GM19328 (cell line): ENCODE measurements at regions not wholly inside any gene's neighbourhood (a gene's known extent, or its start where the extent isn't known, plus 50 kb on each side); places are given as distances from the start of the nearest gene placed in this dataset.
"Not testable (repeated sequence)": the region's sequence is repeated elsewhere in the genome, so short reads cannot be mapped to it uniquely, and the experiment has no call there.

ENCODE experiments used
- ATAC-seq: cut with Tn5 transposase; IDR thresholded peaks from one replicate; pipeline ENCODE4 v1.9.1; 2021; ENCODE audit warnings: mild to moderate bottlenecking, moderate library complexity; ENCODE audit not compliant: unreplicated experiment

DNA sequence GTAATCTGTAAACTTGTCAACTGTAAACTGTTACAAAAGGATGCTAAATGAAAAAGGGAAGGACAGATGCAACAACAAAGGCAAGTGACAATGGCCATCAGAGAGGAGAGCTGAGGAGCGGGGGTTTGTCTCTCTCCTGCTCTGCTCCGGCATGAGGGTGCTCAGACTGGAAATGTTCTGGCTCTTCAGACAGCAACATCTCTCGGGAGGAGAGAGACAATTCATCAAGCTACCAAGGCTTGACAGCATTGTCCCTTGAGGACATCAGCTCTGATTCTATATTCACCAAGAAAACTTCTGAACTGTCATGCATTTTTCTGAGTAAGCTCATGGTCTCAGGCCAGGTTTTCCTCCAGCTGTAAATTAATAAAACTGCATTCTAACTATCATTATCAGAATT, 408.2 kb downstream of the IGSF11 start:
- no peak for ATAC-seq

DNA sequence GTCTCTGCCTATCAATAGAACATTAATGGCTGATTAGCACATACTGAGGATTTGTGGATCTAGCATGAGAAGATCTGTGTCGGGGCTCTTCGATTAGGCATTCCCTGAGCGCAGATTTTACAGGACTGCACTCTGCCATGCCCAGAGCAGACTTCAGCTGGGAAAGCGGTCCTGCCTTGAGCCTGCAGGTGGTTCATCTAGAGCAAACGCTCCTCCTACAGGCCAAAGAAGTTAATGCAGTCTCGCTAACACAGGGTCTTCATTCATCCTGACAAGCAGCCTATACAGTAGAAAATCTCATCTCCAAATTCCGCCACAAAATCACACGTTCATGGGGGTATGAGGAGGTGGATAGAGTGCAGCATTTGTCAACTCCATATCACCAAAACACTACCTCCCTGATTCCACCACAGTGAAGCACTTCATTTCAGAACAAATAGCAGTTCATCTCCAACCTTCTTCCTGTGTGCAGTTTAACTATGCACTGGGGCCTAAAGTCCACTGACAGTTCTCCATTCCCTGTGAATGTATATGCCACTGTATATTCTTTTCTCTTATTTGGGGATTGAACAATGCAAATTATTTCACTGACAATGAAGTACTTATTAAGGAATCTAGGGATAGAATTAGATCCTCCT, 405.8 kb downstream of the IGSF11 start:
- ATAC-seq = peak; percentile 95

DNA sequence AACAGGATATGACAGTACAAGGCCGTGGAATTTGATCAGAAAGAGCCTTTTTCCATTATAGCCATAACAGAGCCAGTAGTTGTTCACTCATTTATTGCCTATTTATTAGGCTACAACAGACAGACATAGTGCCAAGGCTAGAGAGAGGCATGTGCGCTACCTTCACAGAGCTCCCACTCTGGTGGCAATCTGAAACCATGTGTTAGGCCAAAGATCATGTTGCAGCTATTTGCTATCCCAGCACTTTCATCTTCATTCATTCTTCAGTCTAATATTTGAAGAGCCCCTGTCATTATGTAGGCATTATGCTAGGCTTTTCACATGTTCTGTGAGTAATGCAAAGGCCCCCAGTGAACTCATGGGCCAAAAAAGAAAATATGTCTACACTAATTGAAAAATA, 404.8 kb downstream of the IGSF11 start:
- ATAC-seq = no peak

DNA sequence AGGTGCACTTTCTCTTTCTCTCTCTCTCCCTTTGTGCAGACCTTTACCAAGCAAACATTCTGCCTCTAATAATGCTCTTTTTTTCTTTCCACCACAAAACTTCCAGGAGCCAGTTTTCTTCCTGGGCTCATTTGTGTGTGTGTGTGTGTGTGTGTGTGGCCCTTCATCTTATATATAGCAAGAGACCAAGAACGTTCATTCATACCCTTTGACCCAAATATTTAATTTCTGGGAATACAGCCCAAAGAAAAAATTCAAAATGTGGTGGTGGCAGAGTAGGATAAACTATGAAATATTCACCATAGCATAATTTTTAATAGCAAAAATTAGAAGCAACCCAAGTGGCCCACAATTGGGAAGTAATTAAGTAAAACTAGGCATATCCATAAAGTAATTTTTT, 398.9 kb downstream of the IGSF11 start:
- ATAC-seq = no peak

DNA sequence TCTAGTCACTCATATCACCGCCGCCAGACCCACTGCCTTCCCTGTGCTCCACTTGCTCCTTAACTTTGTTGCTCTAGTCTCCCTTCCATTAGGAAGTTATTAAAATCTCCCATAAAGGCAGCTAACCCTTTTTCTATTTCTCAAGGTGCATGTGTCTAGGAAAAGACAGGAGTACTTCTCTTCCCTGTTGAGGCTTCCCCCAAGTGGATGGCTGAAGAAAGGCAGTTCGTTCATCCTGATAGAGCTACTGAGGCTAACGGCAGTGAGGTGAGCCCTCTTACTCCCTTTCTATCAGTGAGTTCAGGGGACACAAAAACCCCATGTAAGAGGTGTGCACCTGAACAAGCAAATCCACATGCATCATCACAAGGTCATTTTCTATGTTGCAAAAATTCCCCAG, 397.8 kb downstream of the IGSF11 start:
- no peak for ATAC-seq

DNA sequence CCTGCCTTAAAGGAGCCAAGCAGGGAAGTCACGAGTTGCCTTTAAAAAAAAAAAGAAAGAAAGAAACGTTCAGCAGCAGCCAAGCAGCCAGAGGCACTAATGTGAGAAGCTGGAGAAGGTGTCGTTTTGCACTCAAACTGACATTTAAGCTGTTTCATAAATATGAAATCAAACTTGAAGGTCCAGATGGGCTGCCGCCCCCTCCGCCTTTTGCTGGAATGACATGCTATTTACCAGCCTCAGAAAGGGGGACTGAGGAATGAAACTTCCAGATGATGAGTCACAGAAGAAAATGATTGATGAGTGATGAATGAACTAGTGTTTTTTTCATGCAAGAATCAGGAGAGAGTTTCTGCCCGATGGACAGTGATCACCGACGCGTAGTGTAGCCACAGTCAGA, 396.8 kb downstream of the IGSF11 start:
- no peak for ATAC-seq

DNA sequence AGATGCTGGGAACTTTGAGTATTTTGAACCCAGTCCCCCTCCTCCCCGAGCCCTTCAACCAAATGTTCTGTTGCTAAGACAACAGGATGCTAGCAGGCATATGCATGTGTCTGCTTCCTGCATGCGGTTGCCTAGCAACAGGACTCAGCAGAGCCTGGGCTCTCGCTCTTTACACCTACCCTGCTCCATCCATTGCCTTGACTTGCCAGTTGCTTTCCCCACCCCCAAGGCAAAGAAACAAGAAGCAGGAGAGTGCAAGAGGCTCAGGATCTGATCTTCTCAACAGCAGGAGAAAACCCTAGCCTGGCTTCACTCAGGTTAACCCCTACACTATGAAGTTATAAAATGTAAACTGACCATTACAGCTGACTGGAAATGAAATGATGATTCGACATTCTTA, 393.0 kb downstream of the IGSF11 start:
- no peak for ATAC-seq

DNA sequence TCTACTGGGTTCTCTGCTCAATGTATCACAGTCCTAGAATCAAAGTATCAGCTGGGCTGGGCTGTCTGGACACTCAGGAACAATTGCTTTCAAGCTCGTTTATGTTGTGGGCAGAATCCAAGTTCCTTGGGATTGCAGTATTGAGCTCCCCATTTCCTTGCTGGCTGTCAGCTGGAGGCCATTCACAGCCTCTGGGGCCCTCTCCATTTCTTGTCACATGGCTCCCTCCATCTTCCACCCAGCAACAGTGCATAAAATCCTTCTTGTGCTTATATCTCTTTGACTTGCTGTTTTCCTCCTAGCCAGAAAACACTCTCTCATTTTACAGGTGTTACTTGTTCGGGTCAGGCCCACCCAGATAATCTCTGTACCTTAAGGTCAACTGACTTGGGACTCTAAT, 363.5 kb downstream of the IGSF11 start:
- no peak for ATAC-seq

DNA sequence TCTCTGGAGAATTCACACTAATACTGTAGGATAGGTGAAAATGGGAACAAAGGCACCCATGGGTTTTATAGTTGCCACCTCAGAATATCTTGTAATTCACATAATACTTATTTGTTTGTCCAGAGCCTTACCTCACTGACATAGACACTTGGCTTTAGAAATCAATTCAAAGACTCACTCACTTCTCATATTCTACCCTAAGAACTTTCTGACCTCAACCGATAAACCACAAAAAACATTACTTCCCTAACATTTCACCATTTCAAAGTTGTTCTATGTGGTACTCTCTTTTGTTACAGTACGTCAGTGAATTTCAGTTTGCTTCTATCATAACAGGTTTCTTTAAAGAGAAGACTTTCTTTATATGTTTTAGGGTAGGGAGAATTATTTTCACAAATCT, 359.3 kb downstream of the IGSF11 start:
- no peak for ATAC-seq

DNA sequence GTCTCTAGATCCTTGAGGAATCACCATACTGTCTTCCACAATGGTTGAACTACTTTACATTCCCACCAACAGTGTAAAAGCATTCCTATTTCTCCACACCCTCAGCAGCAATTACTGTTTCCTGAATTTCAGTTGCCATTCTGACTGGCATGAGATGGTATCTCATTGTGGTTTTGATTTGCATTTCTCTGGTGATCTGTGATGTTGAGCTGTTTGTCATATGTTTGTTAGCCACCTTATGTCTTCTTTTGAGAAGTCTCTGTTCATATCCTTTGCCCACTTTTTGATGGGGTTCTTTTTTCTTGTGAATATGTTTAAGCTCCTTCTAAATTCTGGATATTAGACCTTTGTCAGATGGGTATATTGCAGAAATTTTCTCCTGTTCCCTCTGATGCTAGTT, 356.0 kb downstream of the IGSF11 start:
- ATAC-seq = not testable (repeated sequence)

DNA sequence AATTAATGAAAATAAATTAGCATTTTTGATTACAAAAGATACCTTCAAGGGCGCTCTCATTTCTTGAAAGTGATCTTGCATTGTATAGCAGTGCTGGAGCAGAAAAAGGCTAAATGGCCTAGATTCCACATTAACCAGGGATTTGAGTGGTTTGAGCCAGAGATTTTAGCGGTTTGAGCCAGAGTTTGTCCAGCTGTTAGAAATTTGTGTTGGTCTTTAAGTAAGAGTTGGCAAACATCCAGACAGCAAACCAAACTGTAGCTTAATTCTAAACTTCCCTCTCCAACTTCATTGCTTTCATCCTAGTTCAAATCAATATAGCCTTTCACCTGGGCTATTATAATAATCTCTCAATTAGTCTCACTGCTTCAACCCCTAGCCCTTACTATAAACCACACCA, 351.7 kb downstream of the IGSF11 start:
- no peak for ATAC-seq

DNA sequence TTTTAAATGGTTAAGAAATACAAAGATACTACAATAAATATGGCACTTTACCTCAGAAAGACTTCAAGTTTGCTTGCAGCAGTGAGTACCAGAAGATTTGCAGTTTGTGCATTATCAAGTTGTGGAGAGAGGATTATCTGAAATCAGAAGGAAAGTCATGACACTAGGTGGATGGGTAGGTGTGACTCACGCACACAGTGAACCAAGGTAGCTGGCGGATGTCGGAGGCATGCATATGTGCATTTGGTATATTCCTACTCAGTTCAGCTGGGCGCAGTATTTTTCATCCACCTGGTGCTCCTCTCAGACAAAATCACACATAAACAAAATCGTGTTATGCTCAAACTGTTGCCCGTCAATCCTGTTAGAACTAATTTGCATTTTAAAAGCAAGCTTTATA, 351.0 kb downstream of the IGSF11 start:
- no peak for ATAC-seq

DNA sequence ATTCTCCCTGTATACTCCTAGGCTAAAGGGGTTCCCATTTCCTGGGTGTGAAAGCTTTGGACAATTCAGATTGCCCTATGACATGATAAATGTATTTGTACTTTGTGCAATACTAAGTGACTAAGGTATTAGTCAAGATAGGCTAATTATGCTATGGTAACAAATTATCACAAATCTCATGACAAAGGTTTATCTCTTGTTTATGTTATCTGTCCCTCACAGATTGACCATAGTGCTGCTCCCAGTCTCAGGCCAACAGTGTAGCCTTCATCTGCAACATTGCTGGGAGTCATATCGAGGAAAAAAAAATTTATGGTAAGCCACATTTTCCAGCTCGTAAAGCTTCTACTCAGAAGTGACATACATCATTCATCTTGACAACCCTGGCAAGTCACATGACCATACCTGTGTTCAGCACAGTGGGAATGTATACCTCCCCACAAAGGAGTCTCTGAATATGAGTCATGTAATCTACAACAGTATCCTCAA, 346.2 kb downstream of the IGSF11 start:
- ATAC-seq = no peak

DNA sequence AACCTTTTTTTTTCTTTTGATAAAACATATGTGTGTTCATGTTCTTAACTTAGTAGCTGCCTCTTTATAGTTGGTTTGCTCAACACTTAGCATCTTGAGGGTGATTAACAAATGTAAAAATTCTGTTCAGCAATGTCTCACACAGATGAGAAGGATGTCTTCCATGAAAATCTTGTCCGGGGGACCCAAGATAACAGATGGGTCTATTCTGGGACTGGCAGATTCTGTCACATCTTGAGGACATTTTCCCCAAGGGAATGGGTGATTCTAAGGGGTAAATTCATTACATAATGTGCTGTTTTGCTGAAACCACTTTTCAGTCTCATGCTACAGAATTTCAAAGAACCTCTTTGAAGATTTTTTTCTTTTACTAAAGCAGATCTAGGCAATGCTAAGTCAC, 342.2 kb downstream of the IGSF11 start:
- ATAC-seq = no peak

DNA sequence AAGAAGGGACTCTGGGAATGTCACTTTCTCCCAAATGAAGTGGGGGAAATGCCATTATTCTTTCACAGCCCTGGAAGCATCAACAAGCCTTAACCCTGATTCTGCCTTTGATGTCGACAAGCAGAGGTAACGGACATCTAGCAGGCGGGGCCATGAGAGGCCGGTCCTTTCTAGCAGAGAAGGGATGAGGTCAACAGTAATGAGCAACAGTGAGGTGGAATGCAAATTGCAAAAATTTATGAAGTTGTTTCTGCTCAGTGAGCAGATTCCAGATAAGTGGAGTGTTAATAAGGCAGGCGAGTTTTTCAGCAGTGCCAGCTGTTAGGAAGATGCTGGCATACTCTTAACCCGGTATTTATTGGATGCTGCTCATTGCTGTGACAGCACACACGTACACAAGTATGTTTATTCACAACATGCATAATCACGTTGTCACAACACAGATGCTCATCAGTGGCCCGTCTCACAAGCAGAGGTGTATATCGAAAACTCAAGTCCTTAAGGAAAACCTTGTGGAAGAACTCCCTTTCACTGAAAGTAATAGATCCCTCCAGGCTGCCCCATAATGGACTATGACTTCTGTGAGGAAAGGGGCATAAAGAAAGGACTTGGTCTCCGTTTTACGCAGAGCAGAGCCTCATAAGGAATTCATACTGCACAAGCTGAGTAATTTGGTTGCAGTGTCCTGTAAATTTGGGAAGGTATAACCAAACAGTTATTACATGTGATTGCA, 329.0 kb downstream of the IGSF11 start:
- ATAC-seq = no peak

DNA sequence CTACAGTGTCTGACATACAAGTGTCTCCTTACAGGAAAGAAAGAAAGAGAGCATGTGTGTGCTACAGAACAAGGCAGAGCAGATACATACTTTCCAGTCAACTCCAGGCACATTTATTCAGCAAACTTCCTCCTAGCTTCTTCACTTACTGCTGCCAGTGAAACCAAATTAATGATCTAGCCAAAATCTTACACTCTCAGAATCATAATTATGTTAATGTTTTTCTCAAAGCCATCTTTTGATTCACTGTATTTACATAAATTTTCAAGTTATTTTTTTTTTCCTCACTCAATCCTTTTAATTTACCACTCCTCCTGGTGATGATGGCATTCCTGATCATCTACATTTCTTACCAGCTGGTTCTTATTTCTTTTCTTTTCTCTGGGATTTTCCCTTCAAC, 326.7 kb downstream of the IGSF11 start:
- ATAC-seq = no peak

DNA sequence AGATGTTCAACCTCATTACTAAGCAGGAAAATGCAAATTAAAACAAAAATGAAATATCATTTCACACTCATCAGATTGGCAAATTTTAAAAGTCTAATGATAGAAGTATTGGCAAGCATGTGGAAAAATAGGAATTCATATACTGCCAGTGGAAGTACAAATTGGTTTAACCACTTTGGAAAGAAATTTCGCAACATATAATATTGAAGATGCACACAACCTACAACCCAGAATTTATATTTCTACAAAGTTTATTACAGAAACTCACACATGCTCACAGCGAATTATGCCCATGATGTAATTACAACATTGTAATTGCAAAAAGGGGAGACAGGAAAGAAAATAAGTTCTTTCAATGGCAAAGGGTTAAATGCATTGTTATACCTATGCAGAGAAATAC, 324.1 kb downstream of the IGSF11 start:
- ATAC-seq = no peak

DNA sequence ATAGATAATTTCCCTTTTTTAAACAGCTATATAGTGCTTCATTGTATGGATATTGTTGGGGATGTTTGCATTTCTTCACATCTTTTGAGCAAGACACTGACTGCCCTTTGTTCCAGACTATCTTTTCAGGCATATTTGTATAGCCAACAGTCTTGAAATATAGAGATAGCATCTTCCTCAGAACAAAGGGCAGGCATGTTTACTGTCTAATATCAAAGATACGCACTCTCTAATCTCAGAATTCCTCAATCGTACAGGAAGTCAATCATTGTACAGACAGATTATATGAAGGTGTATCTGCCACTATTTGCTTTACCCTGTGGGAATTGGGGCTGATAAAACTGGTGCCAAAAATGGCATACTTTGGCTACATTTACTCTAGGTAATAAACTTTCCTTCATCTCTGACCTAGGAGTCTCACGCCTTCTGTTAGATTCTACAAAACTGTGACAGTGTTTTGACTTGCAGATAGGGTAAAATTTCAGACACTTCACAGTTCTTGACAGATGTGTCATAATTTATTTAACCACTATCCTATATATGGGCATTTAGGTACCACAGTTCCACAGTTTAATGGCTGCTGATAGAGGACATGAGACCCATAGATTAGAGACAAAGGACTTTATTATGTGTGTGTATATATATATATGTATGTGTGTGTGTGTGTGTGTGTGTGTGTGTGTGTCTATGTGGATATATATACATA, 321.0 kb downstream of the IGSF11 start:
- no peak for ATAC-seq

DNA sequence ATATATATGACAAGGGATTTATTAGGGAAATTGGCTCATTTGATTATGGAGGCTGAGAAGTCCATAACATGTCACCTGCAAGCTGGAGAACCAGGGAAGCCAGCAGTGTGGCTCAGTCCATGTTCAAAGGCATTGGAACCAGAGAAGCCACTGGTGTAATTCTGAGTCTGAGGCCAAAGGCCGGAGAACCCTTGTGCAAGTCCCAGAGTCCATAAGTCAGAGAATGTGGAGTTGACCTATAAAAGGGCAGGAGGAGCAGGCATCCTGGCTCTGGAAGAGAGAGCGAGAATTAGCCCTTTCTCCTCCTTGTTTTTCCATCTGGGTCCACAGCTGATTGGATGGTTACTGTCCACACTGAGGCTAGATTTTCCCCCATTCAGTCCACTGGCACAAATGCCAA, 319.8 kb downstream of the IGSF11 start:
- no peak for ATAC-seq

DNA sequence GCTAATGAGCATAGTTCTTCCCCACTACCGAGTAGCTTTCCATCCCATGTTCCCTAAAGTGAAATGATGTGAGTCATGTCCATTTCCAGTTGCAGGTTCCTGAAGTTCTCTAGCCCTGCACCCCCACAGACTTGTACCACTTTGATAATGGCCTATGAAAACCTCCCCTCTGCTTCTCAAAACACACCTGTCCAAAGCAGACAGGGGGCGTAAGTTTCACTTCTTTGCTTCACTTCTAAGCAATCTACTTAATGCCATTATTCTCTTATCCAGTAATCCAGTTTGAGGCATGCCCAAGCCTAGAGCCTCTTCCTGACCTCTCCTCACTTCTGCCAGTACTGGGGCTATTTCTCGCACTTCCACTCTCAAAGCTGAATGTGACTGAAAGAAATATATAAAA, 305.1 kb downstream of the IGSF11 start:
- ATAC-seq = no peak

DNA sequence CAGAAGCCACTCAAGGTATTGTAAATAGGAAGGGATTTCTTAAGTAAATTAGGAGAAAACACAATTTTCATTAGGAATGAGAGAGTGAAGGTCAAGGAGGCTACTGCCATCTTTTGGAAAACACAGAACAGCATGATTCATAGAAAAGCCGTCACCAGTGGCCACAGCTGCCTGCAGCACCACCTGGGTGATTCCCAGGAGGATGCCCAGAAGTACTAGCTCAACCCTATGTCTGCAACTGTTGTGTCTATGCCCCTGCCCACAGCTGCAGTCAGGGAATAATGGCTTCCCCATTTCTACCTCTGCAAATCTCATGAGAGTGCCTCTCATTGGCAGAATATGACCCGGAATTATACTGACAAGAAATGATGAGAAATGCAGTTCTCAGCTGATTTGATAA, 300.0 kb downstream of the IGSF11 start:
- no peak for ATAC-seq

DNA sequence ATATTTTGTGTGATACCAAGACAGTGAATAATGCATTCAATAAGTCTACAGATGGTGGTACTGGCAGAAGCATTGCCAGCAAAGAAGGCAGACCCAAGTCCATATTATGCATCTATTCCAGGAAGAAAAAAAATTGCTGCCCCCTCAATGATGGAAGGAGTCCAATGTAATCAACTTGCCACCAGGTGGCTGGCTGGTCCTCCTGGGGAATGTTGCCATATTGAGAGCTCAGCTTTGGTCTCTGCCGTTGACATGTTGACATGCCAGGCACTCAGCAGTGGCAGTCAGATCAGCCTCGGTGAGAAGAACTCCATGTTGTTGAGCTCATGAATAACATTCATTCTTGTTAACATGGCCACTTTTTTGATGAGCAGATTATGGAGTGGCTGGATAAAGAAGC, 298.5 kb downstream of the IGSF11 start:
- no peak for ATAC-seq
